Choroid plexus epithelial cell (primary cell): ENCODE measurements at regions not wholly inside any gene's neighbourhood (a gene's known extent, or its start where the extent isn't known, plus 50 kb on each side); places are given as distances from the start of the nearest gene placed in this dataset.
"Not testable (repeated sequence)": the region's sequence is repeated elsewhere in the genome, so short reads cannot be mapped to it uniquely, and the experiment has no call there.

Source experiments
- DNase-seq: peaks from one replicate; pipeline ENCODE4 v3.0.0-alpha.2; 2010; ENCODE audit warnings: low read depth
- H3K4me3 ChIP-seq: 2 replicates; pipeline ENCODE4 v1.5.1; 2011; ENCODE audit warnings: low read depth, mild to moderate bottlenecking, control low read depth, low read length, moderate library complexity
- TF ChIP-seq, protein P1 (sequence below): conservative IDR thresholded peaks from 2 replicates; pipeline ENCODE4 v1.5.1; 2011; ENCODE audit warnings: low read depth, mild to moderate bottlenecking, control low read depth, inconsistent platforms, low read length, moderate library complexity

DNA sequence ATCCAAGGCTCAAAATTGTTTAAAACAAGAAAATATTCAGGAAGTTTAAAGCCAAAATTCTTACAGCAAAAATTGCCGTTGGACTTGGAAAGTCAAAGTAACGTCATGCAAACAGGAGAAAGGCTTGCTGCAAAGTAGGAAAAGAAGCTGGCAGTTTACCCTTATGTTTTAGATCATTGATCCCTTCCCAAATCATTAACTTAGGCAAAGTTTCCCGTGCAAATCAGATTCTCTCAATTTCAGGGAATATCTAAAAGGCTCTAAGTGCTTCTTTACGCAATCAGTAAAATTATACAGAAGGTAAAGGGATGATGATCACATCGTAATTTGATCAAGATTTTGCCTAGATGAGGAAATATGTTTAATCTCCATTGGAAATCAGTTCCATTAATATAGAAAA, 197.5 kb downstream of the ALDH8A1 start:
- DNase-seq: no peak
- TF ChIP-seq, protein P1, sequence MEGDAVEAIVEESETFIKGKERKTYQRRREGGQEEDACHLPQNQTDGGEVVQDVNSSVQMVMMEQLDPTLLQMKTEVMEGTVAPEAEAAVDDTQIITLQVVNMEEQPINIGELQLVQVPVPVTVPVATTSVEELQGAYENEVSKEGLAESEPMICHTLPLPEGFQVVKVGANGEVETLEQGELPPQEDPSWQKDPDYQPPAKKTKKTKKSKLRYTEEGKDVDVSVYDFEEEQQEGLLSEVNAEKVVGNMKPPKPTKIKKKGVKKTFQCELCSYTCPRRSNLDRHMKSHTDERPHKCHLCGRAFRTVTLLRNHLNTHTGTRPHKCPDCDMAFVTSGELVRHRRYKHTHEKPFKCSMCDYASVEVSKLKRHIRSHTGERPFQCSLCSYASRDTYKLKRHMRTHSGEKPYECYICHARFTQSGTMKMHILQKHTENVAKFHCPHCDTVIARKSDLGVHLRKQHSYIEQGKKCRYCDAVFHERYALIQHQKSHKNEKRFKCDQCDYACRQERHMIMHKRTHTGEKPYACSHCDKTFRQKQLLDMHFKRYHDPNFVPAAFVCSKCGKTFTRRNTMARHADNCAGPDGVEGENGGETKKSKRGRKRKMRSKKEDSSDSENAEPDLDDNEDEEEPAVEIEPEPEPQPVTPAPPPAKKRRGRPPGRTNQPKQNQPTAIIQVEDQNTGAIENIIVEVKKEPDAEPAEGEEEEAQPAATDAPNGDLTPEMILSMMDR: no peak
- H3K4me3 ChIP-seq: no peak overlapping the region

DNA sequence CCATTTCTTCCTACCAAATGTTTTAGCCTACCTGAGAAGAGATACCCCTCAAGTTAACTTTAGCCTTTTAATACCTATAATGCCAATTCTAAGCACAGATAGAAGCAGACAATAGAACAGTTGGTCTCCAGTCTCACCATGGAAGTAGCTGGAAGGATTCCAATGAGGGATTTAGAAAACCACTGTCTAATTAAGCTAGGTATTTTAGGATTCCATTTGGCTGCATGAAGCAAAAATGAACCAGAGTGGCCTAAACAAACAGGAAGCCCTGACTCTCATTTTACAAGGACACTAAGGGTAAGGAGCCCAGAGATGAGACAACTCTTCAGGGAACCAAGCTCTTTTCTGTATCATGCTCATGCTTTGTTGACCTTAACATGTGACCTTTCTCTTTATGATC, 199.2 kb downstream of the ALDH8A1 start:
- DNase-seq: peak; percentile 34
- TF ChIP-seq, protein P1: no peak

DNA sequence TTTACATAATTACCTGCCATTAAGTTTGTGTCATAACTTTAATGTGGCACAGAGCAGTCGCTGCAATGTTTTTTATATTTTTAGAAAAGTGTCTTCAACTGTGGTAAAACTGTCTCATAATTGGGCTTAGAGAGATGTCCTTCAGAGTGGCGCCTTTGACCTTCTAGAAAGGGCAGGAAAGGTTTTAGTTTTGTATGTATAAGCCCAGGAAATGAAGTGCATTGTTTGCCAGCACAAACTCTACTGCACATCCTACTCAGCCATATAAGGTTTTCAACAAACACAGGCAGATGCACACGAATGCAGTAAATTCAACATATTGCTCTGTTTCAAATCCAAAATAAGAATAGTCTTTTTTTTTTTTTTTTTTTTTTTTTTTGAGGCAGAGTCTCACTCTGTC, 201.4 kb downstream of the ALDH8A1 start:
- no peak overlapping the region for H3K4me3 ChIP-seq
- TF ChIP-seq, protein P1: no peak
- DNase-seq: no peak

More for the DNA sequence above, 199.2 kb downstream of the ALDH8A1 start:
- no peak overlapping the region for H3K4me3 ChIP-seq

DNA sequence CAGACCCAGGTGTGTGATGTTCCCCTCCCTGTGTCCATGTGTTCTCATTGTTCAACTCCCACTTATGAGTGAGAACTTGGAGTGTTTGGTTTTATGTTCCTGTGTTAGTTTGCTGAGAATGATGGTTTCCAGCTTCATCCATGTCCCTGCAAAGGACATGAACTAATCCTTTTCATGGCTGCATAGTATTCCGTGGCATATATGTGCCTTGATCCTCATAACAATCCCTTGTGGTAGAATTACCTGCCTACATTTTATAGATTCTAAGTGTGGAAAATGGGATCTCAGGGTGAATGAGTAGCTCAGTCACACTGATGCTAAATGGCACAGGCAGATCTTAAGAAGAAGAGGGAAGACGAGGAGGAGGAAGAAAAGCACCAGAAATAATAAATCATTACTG, 202.7 kb downstream of the ALDH8A1 start:
- DNase-seq, H3K4me3 ChIP-seq: not testable (repeated sequence)

DNA sequence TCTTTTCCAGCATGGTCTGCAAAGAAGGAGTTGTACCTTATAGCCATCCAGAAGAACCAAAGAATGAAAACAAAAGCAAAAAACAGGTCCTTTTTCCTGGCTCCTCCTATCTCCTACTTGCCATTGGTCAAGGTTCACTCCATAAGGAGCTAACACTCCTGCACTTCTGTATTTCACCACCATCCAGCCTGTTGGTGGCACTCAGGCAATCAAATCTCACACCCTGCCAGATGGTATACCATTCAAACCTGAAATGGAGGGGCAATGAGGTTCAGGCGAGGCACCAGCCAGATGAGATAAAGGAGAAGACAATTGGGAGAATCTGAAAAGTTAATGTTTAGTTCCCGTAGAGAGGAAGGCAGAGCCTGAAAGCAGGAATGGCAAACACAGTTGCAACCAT, 203.8 kb downstream of the ALDH8A1 start:
- TF ChIP-seq, protein P1: no peak

DNA sequence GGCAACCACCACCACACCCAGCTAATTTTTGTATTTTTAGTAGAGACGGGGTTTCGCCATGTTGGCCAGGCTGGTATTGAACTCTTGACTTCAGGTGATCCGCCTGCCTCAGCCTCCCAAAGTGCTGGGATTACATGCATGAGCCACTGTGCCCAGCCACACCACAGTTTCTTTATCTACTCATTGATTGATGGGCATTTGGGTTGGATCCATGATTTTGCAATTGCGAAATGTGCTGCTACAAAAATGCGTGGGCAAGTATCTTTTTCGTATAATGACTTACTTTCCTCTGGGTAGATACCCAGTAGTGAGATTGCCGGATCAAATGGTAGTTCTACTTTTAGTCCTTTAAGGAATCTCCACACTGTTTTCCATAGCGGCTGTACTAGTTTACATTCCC, 204.7 kb downstream of the ALDH8A1 start:
- H3K4me3 ChIP-seq, DNase-seq: not testable (repeated sequence)

More for the DNA sequence above, 203.8 kb downstream of the ALDH8A1 start:
- DNase-seq: no peak
- H3K4me3 ChIP-seq: no peak overlapping the region

DNA sequence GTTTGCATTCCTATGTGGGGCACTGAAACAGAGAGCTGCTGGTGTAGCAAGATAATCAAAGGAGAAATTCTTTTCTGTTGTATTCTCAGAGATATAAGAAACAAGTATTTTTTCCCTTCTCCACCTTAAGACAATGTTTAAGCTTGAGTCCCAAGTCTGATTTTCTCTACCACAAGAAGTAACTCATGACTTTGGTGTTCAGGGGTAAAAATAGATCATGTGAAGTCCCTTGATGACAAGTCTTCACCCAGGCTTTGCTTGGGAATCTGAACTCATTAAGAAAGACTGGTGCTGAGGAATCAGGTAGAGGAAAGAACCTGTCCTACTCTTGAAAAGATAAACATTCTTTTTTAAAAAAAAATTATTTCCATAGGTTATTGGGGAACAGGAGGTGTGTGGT, 205.6 kb downstream of the ALDH8A1 start:
- H3K4me3 ChIP-seq: no peak overlapping the region
- TF ChIP-seq, protein P1: no peak
- DNase-seq: peak; percentile 55

DNA sequence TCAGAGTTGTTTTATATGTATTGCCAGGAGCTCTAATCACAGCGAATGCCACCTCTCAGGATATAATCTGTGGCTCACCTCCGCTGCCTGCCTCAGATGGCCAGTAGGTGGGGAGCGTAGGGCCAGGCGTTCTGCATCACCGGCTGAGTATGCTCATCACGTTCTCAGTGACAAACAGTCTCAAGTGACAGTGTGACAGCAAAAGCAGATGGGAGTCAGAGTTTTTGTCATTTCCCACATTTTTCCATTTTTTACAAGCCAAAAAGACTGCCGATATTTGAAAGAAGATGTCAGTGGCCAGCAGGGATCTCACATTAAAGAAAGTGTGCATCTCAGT, 208.7 kb downstream of the ALDH8A1 start:
- no peak overlapping the region for H3K4me3 ChIP-seq
- TF ChIP-seq, protein P1: peak; percentile 50
- DNase-seq: no peak
